Keratinocyte (primary cell): ENCODE measurements at regions not wholly inside any gene's neighbourhood (a gene's known extent, or its start where the extent isn't known, plus 50 kb on each side); places are given as distances from the start of the nearest gene placed in this dataset.

ENCODE experiments used
- CTCF ChIP-seq, 3 experiments: IDR thresholded peaks in 1 of 3; conservative IDR thresholded peaks in 1 of 3; optimal IDR thresholded peaks in 1 of 3; 2 replicates in 2 of 3; 3 replicates in 1 of 3; pipeline versions ENCODE3 to v1.5.1; 2011; ENCODE audit warnings: low read length in 3 of 3, mild to moderate bottlenecking in 3 of 3, moderate library complexity in 2 of 3, control low read depth in 1 of 3, inconsistent platforms in 1 of 3; ENCODE audit not compliant: insufficient read depth in 2 of 3; ENCODE audit errors: extremely low read depth in 1 of 3
- EZH2 ChIP-seq: IDR thresholded peaks from one replicate; pipeline ENCODE4 v1.6.1; 2012; ENCODE audit warnings: inconsistent platforms, mild to moderate bottlenecking, low read length, moderate library complexity

- no peak for TF ChIP-seq CTCF (optimal IDR thresholded peaks at IDR 0.05 in 1 of 3, IDR thresholded peaks at IDR 0.05 in 1 of 3, conservative IDR thresholded peaks at IDR 0.05 in 1 of 3; ENCODE audit: extremely low read depth in 1 of 3, insufficient read depth in 2 of 3, low read length in 3 of 3)
- no peak for TF ChIP-seq EZH2
Observed at GRCh38 chr10:128662520-128662919, 536.3 kb upstream of the MKI67 start.
